ENCODE measurements at regions not wholly inside any gene's neighbourhood (a gene's known extent, or its start where the extent isn't known, plus 50 kb on each side); places are given as distances from the start of the nearest gene placed in this dataset.
"Not testable (repeated sequence)": the region's sequence is repeated elsewhere in the genome, so short reads cannot be mapped to it uniquely, and the experiment has no call there.

- TF ChIP-seq ZNF274 (IDR thresholded peaks at IDR 0.05; ENCODE audit: borderline replicate concordance, extremely low read depth, low read length) (no peak), RFX5 (IDR thresholded peaks at IDR 0.05; ENCODE audit: borderline replicate concordance, low read depth, low read length) (no peak), CBX5 (IDR thresholded peaks at IDR 0.05; ENCODE audit: low read depth, low read length) (no peak), JUND (IDR thresholded peaks at IDR 0.05; ENCODE audit: low read length) (no peak)
These were observed 60.0 kb downstream of the CHST2 start (continued) for GRCh38 chr3:143179603-143180002.

- H2AFZ ChIP-seq (ENCODE audit: low read length); H4K8ac ChIP-seq (ENCODE audit: extremely low read depth, insufficient read depth, low read length); H3K36me3 ChIP-seq (ENCODE audit: control insufficient read depth in 2 of 4, insufficient read depth in 4 of 4, low read length in 3 of 4); H3K23ac ChIP-seq (ENCODE audit: insufficient read length); H3K79me1 ChIP-seq (ENCODE audit: low read depth, low read length); H3K56ac ChIP-seq (replicated peaks; ENCODE audit: insufficient read length, low read depth, low read length); H3K23me2 ChIP-seq (ENCODE audit: low read depth, low read length); DNase-seq (ENCODE audit: low read depth in 1 of 2, low spot score in 2 of 2); H4K5ac ChIP-seq (ENCODE audit: insufficient read length, low read depth, low read length); H3K27me3 ChIP-seq (replicated peaks in 1 of 4; ENCODE audit: control insufficient read depth in 3 of 4, extremely low read depth in 1 of 4, insufficient read depth in 3 of 4, low read length in 3 of 4); H2BK120ac ChIP-seq (replicated peaks; ENCODE audit: low read depth, low read length); H3K4me3 ChIP-seq (ENCODE audit: extremely low read depth in 1 of 4, insufficient read depth in 2 of 4, low read depth in 3 of 4, low read length in 4 of 4); H3K4me1 ChIP-seq (replicated peaks in 1 of 4; ENCODE audit: control insufficient read depth in 3 of 4, insufficient read depth in 4 of 4, low read length in 3 of 4); FAIRE-seq; CTCF ChIA-PET (ENCODE audit: partially characterized antibody); H3K9me3 ChIP-seq (ENCODE audit: insufficient read depth in 2 of 2, low read depth in 1 of 2, low read length in 1 of 2); H3K27ac ChIP-seq (ENCODE audit: low read depth, low read length); H2AK5ac ChIP-seq (ENCODE audit: low read depth, low read length); H4K20me1 ChIP-seq (replicated peaks in 1 of 2; ENCODE audit: control insufficient read depth in 1 of 2, insufficient read depth in 2 of 2, low read length in 2 of 2); H2BK15ac ChIP-seq (ENCODE audit: low read length); POLR2A ChIA-PET (ENCODE audit: partially characterized antibody); H3K9ac ChIP-seq (replicated peaks in 1 of 4; ENCODE audit: extremely low read depth in 1 of 4, low read depth in 3 of 4, low read length in 3 of 4); H2BK5ac ChIP-seq (ENCODE audit: low read depth, low read length); H3K4ac ChIP-seq (replicated peaks; ENCODE audit: insufficient read length, low read depth, low read length); H3K79me2 ChIP-seq (ENCODE audit: control insufficient read depth in 1 of 2, insufficient read depth in 2 of 2, low read length in 2 of 2); H3K4me2 ChIP-seq (ENCODE audit: insufficient read depth in 1 of 2, low read depth in 2 of 2, low read length in 2 of 2); H3K18ac ChIP-seq (ENCODE audit: extremely low read depth, low read length); H2BK20ac ChIP-seq (ENCODE audit: low read length); H3K14ac ChIP-seq (ENCODE audit: insufficient read length); H4K91ac ChIP-seq (replicated peaks; ENCODE audit: insufficient read length, low read length); H2BK12ac ChIP-seq (ENCODE audit: low read depth, low read length): not testable (repeated sequence)
- 79% methylated on average over 2 of the region's 2 CpGs; no CpG with 5 or more reads in 1 of the 2 experiments for WGBS, 2 experiments (ENCODE audit: extremely low coverage in 1 of 2, insufficient coverage in 1 of 2, insufficient read length in 1 of 2, insufficient replicate concordance in 2 of 2, low coverage in 1 of 2, low lambda C conversion rate in 2 of 2, missing lambda C conversion rate in 1 of 2)
These were observed 61.3 kb downstream of the CHST2 start for GRCh38 chr3:143180860-143181259.

Measured in H1 (cell line).